Activated B cell treated with CpG ODN at 0.5 μM for 24 hours (primary cell): ENCODE measurements at regions not wholly inside any gene's neighbourhood (a gene's known extent, or its start where the extent isn't known, plus 50 kb on each side); places are given as distances from the start of the nearest gene placed in this dataset.

Experiments
- ATAC-seq: fragments of 200-7000 bp; cut with Tn5 transposase; one replicate; pipeline ENCODE4 v1.10.0; 2021; ENCODE audit warnings: low read depth, mild to moderate bottlenecking, moderate library complexity
- CTCF ChIA-PET: fragments of 350-600 bp; sonication (Branson Sonifier 250); formaldehyde crosslinking; loops from one replicate; lab custom pipeline; 2021; ENCODE audit warnings: antibody characterized with exemption; lab: Charles Lee
- POLR2A ChIA-PET: fragments of 350-600 bp; sonication (Branson Sonifier 250); formaldehyde crosslinking; loops from one replicate; lab custom pipeline; 2021; ENCODE audit warnings: antibody characterized with exemption; lab: Charles Lee
- DNase-seq: peaks from one replicate; pipeline ENCODE4 v3.0.0; 2022
- H3K27ac Mint-ChIP-seq: one replicate; pipeline ENCODE4 v1.8.0; 2020; ENCODE audit warnings: mixed read lengths
- H3K27me3 Mint-ChIP-seq: one replicate; pipeline ENCODE4 v1.8.0; 2021; ENCODE audit warnings: mixed read lengths
- H3K36me3 Mint-ChIP-seq: one replicate; pipeline ENCODE4 v1.8.0; 2021; ENCODE audit warnings: low read depth, mixed read lengths
- H3K4me1 Mint-ChIP-seq: one replicate; pipeline ENCODE4 v1.8.0; 2021; ENCODE audit warnings: mixed read lengths
- H3K4me3 Mint-ChIP-seq: one replicate; pipeline ENCODE4 v1.8.0; 2020; ENCODE audit warnings: mild to moderate bottlenecking, mixed read lengths
- H3K9me3 Mint-ChIP-seq: one replicate; pipeline ENCODE4 v1.8.0; 2020; ENCODE audit warnings: mixed read lengths
- intact Hi-C: fragments of 100-400 bp; cut with micrococcal nuclease; formaldehyde crosslinking; loops from one replicate; pipeline ENCODE4 v1.15.1; 2024
- TF ChIP-seq, protein P1 (sequence below): fragments of 200-600 bp; IDR thresholded peaks from one replicate; pipeline ENCODE4 v1.8.0; 2022; ENCODE audit warnings: antibody characterized with exemption, mild to moderate bottlenecking

DNA sequence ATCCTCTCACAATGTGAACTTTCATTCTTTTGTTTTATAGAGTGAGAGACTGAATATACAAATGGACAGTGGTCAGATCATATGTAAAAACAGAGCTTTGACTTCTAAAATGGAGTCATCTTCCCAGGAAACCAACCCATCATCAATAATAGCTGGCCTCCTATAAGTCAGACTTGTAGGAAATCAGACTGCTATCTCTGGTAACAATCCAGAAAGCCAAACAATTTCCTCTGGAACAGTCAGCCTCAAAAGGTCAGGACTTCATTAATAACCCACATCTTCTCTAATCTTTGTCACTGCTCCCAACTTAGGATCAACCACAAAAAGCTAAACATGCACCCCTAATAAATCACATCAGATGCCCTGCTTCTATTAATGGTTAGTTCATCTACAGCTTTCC, 227.9 kb upstream of the G2E3 start:
- TF ChIP-seq, protein P1, sequence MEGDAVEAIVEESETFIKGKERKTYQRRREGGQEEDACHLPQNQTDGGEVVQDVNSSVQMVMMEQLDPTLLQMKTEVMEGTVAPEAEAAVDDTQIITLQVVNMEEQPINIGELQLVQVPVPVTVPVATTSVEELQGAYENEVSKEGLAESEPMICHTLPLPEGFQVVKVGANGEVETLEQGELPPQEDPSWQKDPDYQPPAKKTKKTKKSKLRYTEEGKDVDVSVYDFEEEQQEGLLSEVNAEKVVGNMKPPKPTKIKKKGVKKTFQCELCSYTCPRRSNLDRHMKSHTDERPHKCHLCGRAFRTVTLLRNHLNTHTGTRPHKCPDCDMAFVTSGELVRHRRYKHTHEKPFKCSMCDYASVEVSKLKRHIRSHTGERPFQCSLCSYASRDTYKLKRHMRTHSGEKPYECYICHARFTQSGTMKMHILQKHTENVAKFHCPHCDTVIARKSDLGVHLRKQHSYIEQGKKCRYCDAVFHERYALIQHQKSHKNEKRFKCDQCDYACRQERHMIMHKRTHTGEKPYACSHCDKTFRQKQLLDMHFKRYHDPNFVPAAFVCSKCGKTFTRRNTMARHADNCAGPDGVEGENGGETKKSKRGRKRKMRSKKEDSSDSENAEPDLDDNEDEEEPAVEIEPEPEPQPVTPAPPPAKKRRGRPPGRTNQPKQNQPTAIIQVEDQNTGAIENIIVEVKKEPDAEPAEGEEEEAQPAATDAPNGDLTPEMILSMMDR, result no peak
- H3K4me3 Mint-ChIP-seq, result no peak overlapping the region
- intact Hi-C loops, result loop anchor here (2.0 kb wide), 1 partner anchor 1576 kb away; no protein-coding TSS in a partner anchor
- peaks cover 3% of the 10 kb centered on the region for H3K9me3 Mint-ChIP-seq
- no peak overlapping the region for H3K27ac Mint-ChIP-seq
- POLR2A ChIA-PET, result no interaction called here
- ATAC-seq (no peak), DNase-seq (no peak)
- H3K27me3 Mint-ChIP-seq, result no peaks in the 10 kb centered on the region
- CTCF ChIA-PET, result no interaction called here
- H3K4me1 Mint-ChIP-seq, result no peaks in the 10 kb centered on the region
- H3K36me3 Mint-ChIP-seq, result no peaks in the 10 kb centered on the region

DNA sequence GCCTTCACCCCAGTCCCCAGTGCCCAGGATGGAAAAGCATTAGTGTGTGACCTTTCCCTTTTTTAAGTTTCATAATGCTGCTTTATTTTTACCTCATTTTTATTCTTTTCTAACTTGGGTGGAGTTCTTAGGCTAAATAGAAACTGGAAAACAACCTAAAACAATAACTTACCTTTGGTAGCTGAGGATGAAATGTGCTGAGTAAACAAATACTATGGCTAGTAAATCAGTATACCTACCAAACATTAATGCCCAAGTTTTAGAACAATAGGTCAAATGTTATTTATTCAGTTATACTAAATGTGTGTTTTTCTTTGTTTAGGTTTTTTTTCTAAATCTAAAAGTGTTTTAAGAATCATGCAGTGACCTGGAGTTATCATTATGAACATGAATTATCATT, 226.6 kb upstream of the G2E3 start:
- DNase-seq (no peak), ATAC-seq (no peak)
- H3K4me1 Mint-ChIP-seq, result no peaks in the 10 kb centered on the region
- TF ChIP-seq, protein P1, result no peak
- H3K9me3 Mint-ChIP-seq, result peaks cover 3% of the 10 kb centered on the region
- no peak overlapping the region for H3K4me3 Mint-ChIP-seq
- ChIA-PET CTCF (no interaction called here), POLR2A (no interaction called here)
- intact Hi-C loops, result no loop called here
- H3K27ac Mint-ChIP-seq, result no peak overlapping the region
- H3K36me3 Mint-ChIP-seq, result no peaks in the 10 kb centered on the region
- H3K27me3 Mint-ChIP-seq, result no peaks in the 10 kb centered on the region

DNA sequence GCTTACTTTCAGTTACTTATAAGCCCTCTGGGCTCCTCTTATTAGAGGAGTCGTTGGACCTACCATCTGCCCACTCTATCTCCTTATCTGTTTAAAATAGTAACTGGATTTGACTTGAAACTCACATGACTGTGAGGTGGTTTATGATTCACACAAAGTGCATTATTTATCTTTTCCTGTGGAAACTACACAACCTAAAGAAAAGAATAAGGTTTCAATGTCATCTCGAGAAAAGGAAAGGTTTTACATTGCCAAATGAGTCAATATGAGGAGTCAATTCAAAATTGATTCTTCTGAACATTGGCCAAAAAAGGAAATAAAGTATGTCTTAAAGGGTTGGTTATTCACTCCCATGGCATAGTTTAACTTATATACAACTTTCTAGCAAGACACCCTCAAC, 225.0 kb upstream of the G2E3 start:
- Mint-ChIP-seq H3K4me3 (no peak overlapping the region), H3K27me3 (no peaks in the 10 kb centered on the region), H3K9me3 (peaks cover 3% of the 10 kb centered on the region), H3K27ac (no peak overlapping the region), H3K4me1 (no peaks in the 10 kb centered on the region), H3K36me3 (no peaks in the 10 kb centered on the region)
- intact Hi-C loops, result no loop called here
- POLR2A ChIA-PET, result no interaction called here
- ATAC-seq, result no peak
- no peak for DNase-seq
- CTCF ChIA-PET, result no interaction called here
- TF ChIP-seq, protein P1, result no peak

DNA sequence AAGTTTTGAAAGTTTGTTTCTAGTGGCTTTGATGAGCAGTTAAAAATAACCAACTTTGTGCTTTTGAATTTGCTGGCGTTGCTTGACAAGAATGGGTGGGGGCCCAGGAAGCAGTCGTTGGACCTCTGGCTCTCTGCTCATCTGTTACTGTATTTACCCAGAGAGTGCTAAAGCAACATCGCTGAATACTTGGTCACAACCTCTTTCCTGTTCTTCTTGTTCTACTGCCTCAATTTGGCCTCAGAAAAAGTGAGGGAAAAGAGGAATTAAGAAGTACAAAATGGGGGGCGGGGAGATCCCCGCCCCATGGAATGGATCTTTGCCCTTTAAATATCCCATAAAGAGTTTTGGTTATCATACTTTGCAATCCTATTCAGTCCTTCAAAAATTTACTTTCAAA, 221.5 kb upstream of the G2E3 start:
- Mint-ChIP-seq H3K4me1 (no peaks in the 10 kb centered on the region), H3K4me3 (no peak overlapping the region), H3K27me3 (no peaks in the 10 kb centered on the region), H3K27ac (no peak overlapping the region), H3K36me3 (no peaks in the 10 kb centered on the region), H3K9me3 (no peaks in the 10 kb centered on the region)
- TF ChIP-seq, protein P1, result no peak
- DNase-seq (no peak), ATAC-seq (no peak)
- intact Hi-C loops, result no loop called here
- ChIA-PET CTCF (no interaction called here), POLR2A (no interaction called here)

DNA sequence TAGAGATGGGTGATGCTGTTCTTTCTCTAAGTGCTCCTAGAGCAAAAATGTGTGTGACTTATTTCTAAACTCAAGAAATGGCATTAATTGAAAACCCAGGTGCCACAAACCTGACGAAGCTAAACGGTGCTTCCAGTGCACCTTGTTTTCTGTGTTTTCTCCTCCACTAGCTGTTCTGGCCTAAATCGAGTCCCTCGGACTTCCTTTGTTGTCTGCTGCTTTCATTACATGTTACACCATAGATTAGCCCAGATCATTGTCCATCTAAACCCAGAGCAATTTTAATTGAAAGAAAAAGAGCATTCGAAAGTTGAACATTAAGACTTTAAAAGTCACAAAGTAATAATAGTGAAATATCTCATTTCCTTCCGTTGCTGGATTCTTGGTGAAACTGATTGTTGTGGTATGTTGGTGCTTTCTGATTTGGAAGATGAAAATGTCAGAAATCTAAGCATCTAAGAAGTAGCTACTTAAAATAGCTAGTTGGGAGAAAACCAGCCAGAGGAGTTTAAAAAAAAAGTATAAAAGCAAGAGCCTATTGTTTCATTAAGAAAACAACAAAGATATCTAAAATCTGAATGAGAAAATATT, 219.6 kb upstream of the G2E3 start:
- H3K4me3 Mint-ChIP-seq, result no peak overlapping the region
- ATAC-seq (no peak), DNase-seq (no peak)
- H3K4me1 Mint-ChIP-seq, result no peaks in the 10 kb centered on the region
- ChIA-PET POLR2A (no interaction called here), CTCF (no interaction called here)
- H3K9me3 Mint-ChIP-seq, result no peaks in the 10 kb centered on the region
- TF ChIP-seq, protein P1, result no peak
- H3K27ac Mint-ChIP-seq, result no peak overlapping the region
- no peaks in the 10 kb centered on the region for H3K27me3 Mint-ChIP-seq
- no peaks in the 10 kb centered on the region for H3K36me3 Mint-ChIP-seq
- intact Hi-C loops, result no loop called here
